SK-N-MC (cell line): ENCODE measurements at regions not wholly inside any gene's neighbourhood (a gene's known extent, or its start where the extent isn't known, plus 50 kb on each side); places are given as distances from the start of the nearest gene placed in this dataset.

Source experiments
- EZH2 ChIP-seq: fragments of 200-600 bp; sonication (generic); IDR thresholded peaks from one replicate; pipeline ENCODE4 v1.6.1; 2017; ENCODE audit warnings: antibody characterized with exemption
- POLR2AphosphoS5 ChIP-seq: IDR thresholded peaks from 2 replicates; pipeline ENCODE4 v1.6.1; 2012; ENCODE audit warnings: mild to moderate bottlenecking, low read depth, low read length, borderline replicate concordance

DNA sequence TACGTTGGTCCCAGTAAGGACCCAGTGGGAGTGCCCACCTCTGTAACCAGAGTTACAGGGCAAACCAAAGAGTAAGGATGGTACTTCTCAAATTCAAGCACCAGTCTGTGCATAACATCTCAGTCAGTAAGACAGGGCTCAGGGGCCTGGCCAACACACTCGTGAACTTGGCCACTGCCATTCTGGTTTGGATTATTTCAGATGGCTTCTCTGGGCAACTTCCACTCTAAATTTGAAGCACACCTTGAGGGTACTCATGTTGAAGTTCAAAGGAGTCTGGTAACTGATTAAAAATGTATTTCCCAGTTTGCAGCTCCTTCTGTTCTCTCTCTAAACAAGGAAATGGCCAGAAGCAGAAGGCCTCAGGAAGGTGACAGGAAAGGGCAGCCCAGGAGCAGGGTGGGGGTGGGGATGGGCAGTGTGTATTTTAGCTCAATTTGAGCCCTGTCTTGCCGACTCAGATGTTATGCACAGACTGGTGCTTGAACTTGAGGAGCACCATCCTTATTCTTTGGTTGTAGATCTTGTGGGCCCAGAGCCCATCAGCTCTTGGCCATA, 107.3 kb upstream of the GLI3 start:
- TF ChIP-seq EZH2: no peak
- TF ChIP-seq POLR2AphosphoS5: no peak
